T-helper 17 cell (primary cell): ENCODE measurements at regions not wholly inside any gene's neighbourhood (a gene's known extent, or its start where the extent isn't known, plus 50 kb on each side); places are given as distances from the start of the nearest gene placed in this dataset.
A peak's percentile ranks its signal among the peaks of the same experiment; 100 is the strongest.

Source experiments
- ATAC-seq: fragments of 150-1000 bp; cut with Tn5 transposase; 2 replicates; pipeline ENCODE4 v1.10.0; 2021; ENCODE audit warnings: mild to moderate bottlenecking, moderate library complexity
- DNase-seq, 3 donors: peaks; one replicate each; pipeline versions ENCODE4 v3.0.0 to v3.0.0-alpha.2; 2020 to 2021
- H3K9me3 ChIP-seq: one replicate; pipeline ENCODE4 v1.7.0; 2013; ENCODE audit warnings: low read length, mild to moderate bottlenecking; ENCODE audit not compliant: control insufficient read depth, poor library complexity, severe bottlenecking
- H3K27ac Mint-ChIP-seq: one replicate; pipeline ENCODE4 v1.8.0; 2022; ENCODE audit warnings: mild to moderate bottlenecking, moderate library complexity, mixed read lengths
- H3K27me3 Mint-ChIP-seq: one replicate; pipeline ENCODE4 v1.8.0; 2022; ENCODE audit warnings: mixed read lengths
- H3K36me3 Mint-ChIP-seq: one replicate; pipeline ENCODE4 v1.8.0; 2022; ENCODE audit warnings: low read depth, mixed read lengths
- H3K4me1 Mint-ChIP-seq: one replicate; pipeline ENCODE4 v1.8.0; 2022; ENCODE audit warnings: mild to moderate bottlenecking, mixed read lengths
- H3K4me3 Mint-ChIP-seq: one replicate; pipeline ENCODE4 v1.8.0; 2022; ENCODE audit warnings: mild to moderate bottlenecking, moderate library complexity, mixed read lengths

DNA sequence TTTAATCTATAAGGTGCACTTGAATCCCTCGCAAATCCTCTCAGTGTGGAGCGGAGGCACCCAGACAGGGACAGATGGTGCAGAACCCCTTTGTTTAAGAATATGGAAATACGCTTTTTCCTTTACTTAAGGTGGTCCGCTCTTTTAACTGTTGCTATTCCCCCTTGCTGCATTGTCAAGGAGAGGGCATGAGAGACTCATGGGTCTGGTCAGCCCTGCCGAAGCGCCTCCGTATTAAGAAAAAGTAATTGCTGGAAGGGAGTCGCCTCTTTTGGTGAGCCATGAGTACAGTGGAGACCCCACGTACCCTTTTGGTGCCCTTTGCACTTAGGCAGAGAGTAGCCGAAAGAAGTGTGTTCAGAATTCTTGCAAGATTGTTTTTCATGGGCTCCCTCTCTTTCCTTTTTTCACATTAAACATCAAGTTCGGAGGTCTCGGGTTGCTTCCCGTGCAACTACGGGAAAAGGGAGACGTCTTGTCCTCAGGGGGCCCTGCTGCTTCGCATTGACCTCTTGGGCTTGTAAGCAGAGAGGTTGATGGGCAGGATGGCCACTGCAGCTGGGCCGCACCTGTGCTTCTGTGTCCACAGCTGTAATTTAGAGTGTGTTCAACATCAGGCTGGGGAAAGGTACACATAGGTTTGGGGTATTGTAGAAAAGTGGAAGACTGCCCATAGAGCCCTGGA lies 109.6 kb downstream of the SPRY1 start:
- no peak for ATAC-seq
- H3K27ac Mint-ChIP-seq = no peak overlapping the region
- H3K4me1 Mint-ChIP-seq = peaks cover 6% of the 10 kb centered on the region

DNA sequence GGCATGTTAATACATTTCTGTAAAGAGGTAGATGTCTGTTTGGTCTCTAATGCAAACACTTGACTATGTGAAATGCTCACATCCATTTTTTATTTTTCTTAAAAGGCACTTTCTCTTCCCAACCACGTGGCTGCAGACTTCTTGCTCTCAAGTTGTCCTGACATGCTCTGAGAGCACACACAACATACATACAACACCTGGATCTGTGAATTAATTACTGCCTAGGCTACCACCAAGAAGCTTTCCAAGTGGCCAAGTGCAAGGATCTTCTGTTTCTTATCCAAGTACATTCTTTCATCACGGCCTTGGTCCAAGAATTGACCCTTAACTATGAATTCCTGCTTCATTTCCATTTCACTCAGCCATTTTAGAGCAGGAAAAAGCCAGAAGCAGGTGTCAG lies 110.8 kb downstream of the SPRY1 start:
- ATAC-seq (no peak), DNase-seq (no peak)
- no peaks in the 10 kb centered on the region for H3K9me3 ChIP-seq
- Mint-ChIP-seq H3K36me3 (no peaks in the 10 kb centered on the region), H3K4me1 (peaks cover 6% of the 10 kb centered on the region), H3K27me3 (peaks cover 46% of the 10 kb centered on the region), H3K4me3 (no peak overlapping the region), H3K27ac (no peak overlapping the region)

More for the DNA sequence above, 109.6 kb downstream of the SPRY1 start:
- H3K36me3 Mint-ChIP-seq = no peaks in the 10 kb centered on the region
- peaks cover 55% of the 10 kb centered on the region for H3K27me3 Mint-ChIP-seq
- no peak for DNase-seq
- peak overlapping the region; percentile 85 for H3K4me3 Mint-ChIP-seq
- no peaks in the 10 kb centered on the region for H3K9me3 ChIP-seq

DNA sequence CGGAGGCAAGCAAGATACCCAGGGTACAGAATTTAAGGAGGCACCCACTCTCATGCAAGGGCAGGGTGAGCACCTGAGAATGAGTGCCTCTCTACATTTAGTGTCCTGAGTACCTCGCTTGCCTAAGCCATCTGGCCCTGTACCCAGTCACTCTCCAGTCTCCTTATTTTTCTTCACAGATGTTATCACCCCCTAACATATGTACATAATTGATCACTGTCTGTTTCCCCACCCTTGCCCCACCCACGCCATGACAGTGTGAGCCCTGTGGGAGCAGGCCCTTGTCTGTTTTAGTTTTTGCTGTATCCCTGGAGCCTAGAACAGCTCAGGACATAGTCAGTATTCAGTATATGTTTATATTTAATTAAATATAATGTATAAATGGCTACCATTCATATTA lies 113.6 kb downstream of the SPRY1 start:
- Mint-ChIP-seq H3K27me3 (peaks cover 38% of the 10 kb centered on the region), H3K27ac (no peak overlapping the region), H3K36me3 (no peaks in the 10 kb centered on the region), H3K4me1 (peaks cover 4% of the 10 kb centered on the region), H3K4me3 (no peak overlapping the region)
- ATAC-seq (no peak), DNase-seq (no peak)
- H3K9me3 ChIP-seq = no peaks in the 10 kb centered on the region

DNA sequence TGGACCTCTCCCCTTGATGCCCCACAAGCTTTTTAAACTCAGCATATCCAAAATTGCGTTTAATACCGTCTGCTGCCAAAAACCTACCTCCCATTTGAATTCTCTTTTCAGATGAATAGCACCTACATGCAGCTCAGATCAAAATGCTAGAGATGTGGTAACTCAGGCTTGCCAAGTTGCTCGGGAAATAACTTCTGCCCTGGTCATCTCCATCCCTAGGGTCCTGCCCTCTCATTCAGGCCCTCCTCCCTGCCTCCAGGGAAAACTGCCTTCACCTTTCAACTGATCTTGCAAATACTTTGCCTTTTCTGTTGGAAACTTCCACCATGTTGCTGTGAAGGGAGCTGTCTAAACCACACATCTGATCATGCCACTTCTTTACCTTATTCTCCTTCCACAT lies 114.1 kb downstream of the SPRY1 start:
- H3K4me3 Mint-ChIP-seq = no peak overlapping the region
- no peaks in the 10 kb centered on the region for H3K9me3 ChIP-seq
- DNase-seq = no peak
- no peak overlapping the region for H3K27ac Mint-ChIP-seq
- no peak for ATAC-seq
- H3K4me1 Mint-ChIP-seq = peaks cover 2% of the 10 kb centered on the region
- H3K27me3 Mint-ChIP-seq = peaks cover 33% of the 10 kb centered on the region
- no peaks in the 10 kb centered on the region for H3K36me3 Mint-ChIP-seq

- DNase-seq = no peak
- H3K9me3 ChIP-seq = no peaks in the 10 kb centered on the region
- Mint-ChIP-seq H3K27ac (no peak overlapping the region), H3K4me3 (no peak overlapping the region), H3K4me1 (no peaks in the 10 kb centered on the region), H3K36me3 (no peaks in the 10 kb centered on the region), H3K27me3 (peaks cover 15% of the 10 kb centered on the region)
- no peak for ATAC-seq
These were observed 120.0 kb downstream of the SPRY1 start for GRCh38 chr4:123516576-123516975.

DNA sequence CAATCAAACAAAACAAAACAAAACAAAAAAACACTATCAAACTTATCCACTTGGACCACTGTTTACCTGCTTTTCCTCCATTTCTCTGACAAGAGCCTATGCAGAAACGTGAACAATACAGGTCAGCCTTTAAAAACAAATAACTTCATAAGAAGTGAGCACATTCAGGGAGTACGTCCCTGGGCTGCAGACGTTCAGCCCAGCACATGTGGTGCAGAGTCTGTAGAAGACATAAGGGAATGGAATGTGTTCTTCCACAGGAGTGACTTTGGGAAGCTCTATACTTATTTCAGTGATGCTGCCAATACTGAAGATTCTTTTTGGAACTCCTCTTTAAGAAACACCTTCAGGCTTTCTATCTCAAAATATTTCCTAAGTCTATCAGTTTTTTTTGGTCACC lies 120.6 kb downstream of the SPRY1 start:
- peaks cover 2% of the 10 kb centered on the region for H3K4me1 Mint-ChIP-seq

DNA sequence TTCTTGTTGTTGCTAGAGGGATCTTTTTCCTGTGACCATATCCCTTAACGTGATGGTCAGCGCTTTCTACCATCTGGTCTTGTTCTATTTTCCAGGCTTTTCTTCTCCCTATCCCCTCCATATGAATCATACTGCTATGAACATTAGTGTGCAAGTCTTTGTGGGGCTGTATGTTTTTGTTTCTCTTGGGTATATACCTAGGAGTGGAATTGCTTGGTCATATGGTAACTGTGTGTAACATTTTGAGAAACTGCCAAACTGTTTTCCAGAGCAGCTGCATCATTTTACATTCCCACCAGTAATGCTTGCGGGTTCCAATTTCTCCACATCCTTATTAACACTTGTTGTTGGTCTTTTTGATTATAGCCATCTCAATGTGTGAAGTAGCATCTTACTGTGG lies 121.4 kb downstream of the SPRY1 start:
- ATAC-seq = no peak
- H3K9me3 ChIP-seq = no peaks in the 10 kb centered on the region
- H3K4me1 Mint-ChIP-seq = peaks cover 2% of the 10 kb centered on the region
- no peak for DNase-seq
- peaks cover 15% of the 10 kb centered on the region for H3K27me3 Mint-ChIP-seq
- H3K36me3 Mint-ChIP-seq = no peaks in the 10 kb centered on the region
- H3K4me3 Mint-ChIP-seq = no peak overlapping the region
- H3K27ac Mint-ChIP-seq = no peak overlapping the region

More for the DNA sequence above, 120.6 kb downstream of the SPRY1 start:
- no peaks in the 10 kb centered on the region for H3K9me3 ChIP-seq
- H3K27me3 Mint-ChIP-seq = peaks cover 15% of the 10 kb centered on the region
- no peak overlapping the region for H3K27ac Mint-ChIP-seq
- H3K4me3 Mint-ChIP-seq = no peak overlapping the region
- no peak for ATAC-seq
- H3K36me3 Mint-ChIP-seq = no peaks in the 10 kb centered on the region
- no peak for DNase-seq

DNA sequence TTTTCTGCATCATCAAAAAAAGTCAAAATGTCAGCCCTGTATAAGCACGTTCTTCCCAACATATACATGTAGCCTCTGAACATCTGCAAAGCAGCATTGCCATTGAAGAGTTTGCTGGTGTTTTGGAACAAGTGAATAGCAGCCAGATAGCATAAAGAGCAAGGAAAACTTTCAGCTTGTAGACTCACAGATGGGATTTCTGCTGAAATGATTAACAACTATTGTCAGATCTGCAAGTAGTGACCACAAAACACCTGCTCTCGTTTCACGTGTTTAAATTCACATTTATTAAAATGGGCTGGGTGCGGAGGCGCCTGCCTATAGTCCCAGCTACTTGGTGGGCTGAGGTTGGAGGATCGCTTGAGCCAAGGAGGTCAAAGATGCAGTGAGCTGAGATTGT lies 123.7 kb downstream of the SPRY1 start:
- no peak overlapping the region for H3K27ac Mint-ChIP-seq
- no peak overlapping the region for H3K4me3 Mint-ChIP-seq
- no peaks in the 10 kb centered on the region for H3K36me3 Mint-ChIP-seq
- H3K9me3 ChIP-seq = no peaks in the 10 kb centered on the region
- ATAC-seq (no peak), DNase-seq (no peak)
- peaks cover 2% of the 10 kb centered on the region for H3K4me1 Mint-ChIP-seq
- peaks cover 7% of the 10 kb centered on the region for H3K27me3 Mint-ChIP-seq

GRCh38 chr4:123522081-123522480 lies 125.5 kb downstream of the SPRY1 start:
- no peaks in the 10 kb centered on the region for H3K36me3 Mint-ChIP-seq
- no peak overlapping the region for H3K4me3 Mint-ChIP-seq
- peaks cover 17% of the 10 kb centered on the region for H3K27me3 Mint-ChIP-seq

GRCh38 chr4:123522646-123523045 lies 126.1 kb downstream of the SPRY1 start:
- no peak for DNase-seq
- peaks cover 17% of the 10 kb centered on the region for H3K27me3 Mint-ChIP-seq
- H3K9me3 ChIP-seq = no peaks in the 10 kb centered on the region

More at GRCh38 chr4:123522081-123522480, 125.5 kb downstream of the SPRY1 start:
- Mint-ChIP-seq H3K4me1 (peaks cover 2% of the 10 kb centered on the region), H3K27ac (no peak overlapping the region)
- no peak for ATAC-seq
- no peak for DNase-seq
- no peaks in the 10 kb centered on the region for H3K9me3 ChIP-seq

DNA sequence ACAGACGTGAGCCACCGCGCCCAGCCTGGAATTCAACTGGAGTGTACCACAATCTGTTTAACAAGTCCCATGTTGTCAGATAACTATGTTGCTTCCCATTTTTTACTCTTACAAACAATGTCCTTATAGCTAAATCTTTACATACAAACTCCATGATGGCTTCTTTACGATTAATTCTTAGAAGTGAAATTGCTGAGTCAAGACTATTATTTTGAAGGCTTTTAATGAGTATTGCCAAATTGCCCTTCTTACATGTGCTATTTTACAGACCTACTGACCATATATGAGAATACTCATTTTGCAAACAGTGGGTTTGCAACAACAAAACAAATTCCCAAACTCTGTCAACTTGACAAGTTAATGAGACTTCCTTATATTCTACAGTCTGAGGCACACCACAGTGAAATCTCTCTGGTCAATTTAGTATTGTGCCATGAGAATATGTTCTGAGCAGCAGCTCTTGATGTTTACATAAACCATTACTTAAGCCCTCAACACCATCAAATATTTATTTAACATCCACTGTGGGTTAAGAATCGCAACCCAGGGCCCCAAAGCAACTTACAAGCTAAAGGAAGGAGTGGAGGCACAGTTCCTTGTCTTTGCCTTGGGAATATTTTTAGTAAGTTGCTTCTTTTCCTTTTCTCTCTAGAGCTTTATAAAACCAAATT lies 128.5 kb downstream of the SPRY1 start:
- Mint-ChIP-seq H3K27ac (no peak overlapping the region), H3K4me1 (peaks cover 2% of the 10 kb centered on the region), H3K36me3 (no peaks in the 10 kb centered on the region), H3K27me3 (peaks cover 15% of the 10 kb centered on the region), H3K4me3 (no peak overlapping the region)
- DNase-seq (no peak), ATAC-seq (no peak)
- no peaks in the 10 kb centered on the region for H3K9me3 ChIP-seq

More at GRCh38 chr4:123522646-123523045, 126.1 kb downstream of the SPRY1 start:
- Mint-ChIP-seq H3K4me1 (peaks cover 2% of the 10 kb centered on the region), H3K36me3 (no peaks in the 10 kb centered on the region), H3K4me3 (no peak overlapping the region), H3K27ac (no peak overlapping the region)
- no peak for ATAC-seq

DNA sequence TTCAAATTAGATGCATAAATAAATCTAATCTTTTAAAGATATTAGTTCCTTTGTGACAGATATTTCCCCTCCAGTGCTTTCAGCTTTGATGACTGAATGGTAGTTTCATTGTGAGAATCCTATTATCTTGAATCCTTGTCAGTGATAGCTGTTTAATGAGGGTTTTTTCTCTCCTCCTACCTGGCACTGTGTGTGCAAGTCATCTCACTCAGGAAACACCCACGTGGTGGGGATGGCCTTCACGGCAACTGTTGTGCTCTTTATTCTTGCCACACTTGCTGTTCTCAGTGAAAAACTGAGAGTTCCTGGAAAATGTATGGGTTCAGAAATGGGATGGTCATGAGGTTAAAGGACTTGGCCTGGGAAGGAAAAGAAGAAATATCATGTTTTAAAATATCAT lies 129.9 kb downstream of the SPRY1 start:
- ATAC-seq = no peak
- no peaks in the 10 kb centered on the region for H3K36me3 Mint-ChIP-seq

DNA sequence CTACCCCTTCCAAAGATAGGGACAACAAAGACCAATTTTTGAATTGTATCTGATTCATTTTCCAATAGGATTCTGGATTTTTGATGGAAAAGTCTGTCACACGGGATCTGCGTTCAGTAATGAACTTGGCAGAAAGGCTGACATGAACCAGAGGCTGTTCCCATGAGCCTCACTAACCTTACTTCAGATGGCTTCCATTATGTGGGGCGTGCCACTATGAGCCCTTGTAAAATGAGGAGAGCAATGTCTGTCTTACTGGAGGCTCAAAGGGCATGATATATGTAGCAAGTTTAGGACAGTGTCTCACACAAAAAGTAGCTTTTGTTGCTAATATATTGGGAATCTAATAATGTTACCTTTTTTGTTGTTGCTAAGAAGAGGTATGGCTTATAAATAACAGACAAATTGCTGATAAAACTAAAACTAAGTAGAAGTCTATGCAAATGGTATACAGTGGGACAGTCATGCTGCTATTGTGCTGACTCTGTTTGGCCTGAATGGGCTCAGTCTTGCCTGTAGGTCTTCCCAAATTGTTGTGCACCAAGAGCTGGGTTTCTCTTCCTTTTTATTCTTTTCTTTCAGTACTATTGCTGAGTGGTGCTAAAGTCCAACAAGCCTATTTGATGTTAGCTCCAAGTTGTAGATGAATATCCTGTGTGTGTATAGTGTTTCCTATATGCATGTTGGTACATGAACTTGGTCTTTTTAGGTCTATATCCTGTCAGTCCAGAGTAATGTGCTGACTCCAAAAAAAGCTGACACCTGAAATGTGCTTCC lies 132.1 kb downstream of the SPRY1 start:
- Mint-ChIP-seq H3K36me3 (no peaks in the 10 kb centered on the region), H3K4me3 (no peak overlapping the region), H3K4me1 (no peaks in the 10 kb centered on the region), H3K27ac (no peak overlapping the region), H3K27me3 (peaks cover 10% of the 10 kb centered on the region)
- ATAC-seq = no peak
- H3K9me3 ChIP-seq = no peaks in the 10 kb centered on the region
- no peak for DNase-seq

More for the DNA sequence above, 129.9 kb downstream of the SPRY1 start:
- Mint-ChIP-seq H3K27ac (no peak overlapping the region), H3K4me1 (peaks cover 2% of the 10 kb centered on the region), H3K4me3 (no peak overlapping the region), H3K27me3 (peaks cover 10% of the 10 kb centered on the region)
- H3K9me3 ChIP-seq = no peaks in the 10 kb centered on the region
- no peak for DNase-seq
